Epithelial cell of proximal tubule (primary cell): ENCODE measurements at regions not wholly inside any gene's neighbourhood (a gene's known extent, or its start where the extent isn't known, plus 50 kb on each side); places are given as distances from the start of the nearest gene placed in this dataset.

Source experiments
- DNase-seq: peaks from one replicate; pipeline ENCODE4 v3.0.0-alpha.2; 2011; ENCODE audit warnings: low read depth
- H3K4me3 ChIP-seq: 2 replicates; pipeline ENCODE4 v1.5.1; 2011; ENCODE audit warnings: low read depth, mild to moderate bottlenecking, low read length
- TF ChIP-seq, protein P1 (sequence below): conservative IDR thresholded peaks from 2 replicates; pipeline ENCODE4 v1.5.1; 2012; ENCODE audit warnings: low read depth, mild to moderate bottlenecking, low read length

DNA sequence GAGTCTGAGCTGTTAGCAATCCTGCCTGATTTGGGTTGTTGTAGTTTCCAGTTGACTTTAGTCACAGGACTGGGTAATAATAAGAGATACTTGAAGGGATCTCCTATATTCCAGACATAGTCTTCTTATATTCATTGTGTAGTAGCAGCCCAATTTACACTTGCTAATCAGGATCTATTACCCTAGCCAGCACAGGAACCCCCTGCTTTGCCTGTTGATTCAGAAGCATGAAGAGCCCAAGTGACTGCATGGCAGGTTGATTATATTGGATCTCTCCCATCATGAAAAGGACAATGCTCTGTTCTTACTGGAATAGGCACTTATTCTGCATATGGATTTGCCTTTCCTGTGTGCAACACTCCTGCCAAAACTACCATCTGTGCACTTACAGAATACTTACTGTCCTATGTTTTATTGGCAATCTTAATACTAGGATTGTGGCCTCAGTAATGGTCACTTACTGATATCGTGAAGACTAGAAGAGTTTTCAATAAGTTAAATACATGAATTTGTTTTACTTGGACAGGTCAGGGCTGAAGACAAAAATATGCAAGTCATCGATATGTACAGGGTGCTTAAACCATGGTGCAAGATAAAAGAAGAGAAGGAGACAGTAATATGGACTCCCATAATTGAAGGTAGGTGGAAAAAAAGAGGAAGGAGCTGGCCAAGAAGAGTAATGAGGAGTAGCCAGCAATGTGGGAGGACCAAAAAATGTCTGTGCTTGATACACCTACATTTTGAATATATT is 304.1 kb downstream of the MCTP2 start:
- no peak overlapping the region for H3K4me3 ChIP-seq
- no peak for DNase-seq
- TF ChIP-seq, protein P1, sequence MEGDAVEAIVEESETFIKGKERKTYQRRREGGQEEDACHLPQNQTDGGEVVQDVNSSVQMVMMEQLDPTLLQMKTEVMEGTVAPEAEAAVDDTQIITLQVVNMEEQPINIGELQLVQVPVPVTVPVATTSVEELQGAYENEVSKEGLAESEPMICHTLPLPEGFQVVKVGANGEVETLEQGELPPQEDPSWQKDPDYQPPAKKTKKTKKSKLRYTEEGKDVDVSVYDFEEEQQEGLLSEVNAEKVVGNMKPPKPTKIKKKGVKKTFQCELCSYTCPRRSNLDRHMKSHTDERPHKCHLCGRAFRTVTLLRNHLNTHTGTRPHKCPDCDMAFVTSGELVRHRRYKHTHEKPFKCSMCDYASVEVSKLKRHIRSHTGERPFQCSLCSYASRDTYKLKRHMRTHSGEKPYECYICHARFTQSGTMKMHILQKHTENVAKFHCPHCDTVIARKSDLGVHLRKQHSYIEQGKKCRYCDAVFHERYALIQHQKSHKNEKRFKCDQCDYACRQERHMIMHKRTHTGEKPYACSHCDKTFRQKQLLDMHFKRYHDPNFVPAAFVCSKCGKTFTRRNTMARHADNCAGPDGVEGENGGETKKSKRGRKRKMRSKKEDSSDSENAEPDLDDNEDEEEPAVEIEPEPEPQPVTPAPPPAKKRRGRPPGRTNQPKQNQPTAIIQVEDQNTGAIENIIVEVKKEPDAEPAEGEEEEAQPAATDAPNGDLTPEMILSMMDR: no peak

DNA sequence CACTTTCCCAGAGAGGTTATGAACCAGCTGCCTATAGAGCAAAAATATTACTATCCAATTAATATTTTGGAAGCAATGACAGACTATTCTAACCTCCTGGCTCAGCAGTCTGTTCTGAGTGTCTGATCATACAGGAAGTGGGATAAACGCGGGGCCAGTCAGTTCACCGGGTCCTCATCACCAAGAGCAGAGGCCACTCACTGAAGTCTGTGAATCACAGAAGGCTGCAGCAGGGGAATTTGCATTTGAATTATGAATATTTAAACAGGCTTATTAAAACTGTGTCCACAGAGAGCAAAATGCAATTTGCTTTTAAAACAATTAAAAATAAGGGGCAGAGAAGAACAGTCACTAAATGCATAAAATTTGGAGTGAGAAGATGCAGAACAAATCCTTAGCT is 305.2 kb downstream of the MCTP2 start:
- TF ChIP-seq, protein P1: no peak
- DNase-seq: no peak
- H3K4me3 ChIP-seq: no peak overlapping the region

DNA sequence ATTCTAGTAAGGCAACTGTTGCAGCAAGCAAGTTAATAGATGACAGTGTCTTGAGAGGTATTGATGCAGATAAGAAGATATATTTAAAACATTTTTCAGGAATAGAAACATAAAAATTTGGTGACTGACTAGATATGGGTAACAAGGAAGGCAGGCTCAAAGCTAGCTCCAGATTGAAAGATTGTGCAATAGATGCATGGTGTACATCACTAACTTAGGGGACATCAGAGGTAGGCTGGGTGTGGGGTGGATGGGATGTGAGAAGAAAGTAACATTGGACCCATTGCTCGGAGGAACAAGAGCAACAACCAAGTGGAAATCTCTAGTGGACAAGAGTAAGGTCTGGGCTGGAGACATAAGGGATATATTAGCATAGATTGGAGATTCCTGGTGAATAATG is 306.9 kb downstream of the MCTP2 start:
- H3K4me3 ChIP-seq: no peak overlapping the region
- no peak for DNase-seq
- TF ChIP-seq, protein P1: no peak

DNA sequence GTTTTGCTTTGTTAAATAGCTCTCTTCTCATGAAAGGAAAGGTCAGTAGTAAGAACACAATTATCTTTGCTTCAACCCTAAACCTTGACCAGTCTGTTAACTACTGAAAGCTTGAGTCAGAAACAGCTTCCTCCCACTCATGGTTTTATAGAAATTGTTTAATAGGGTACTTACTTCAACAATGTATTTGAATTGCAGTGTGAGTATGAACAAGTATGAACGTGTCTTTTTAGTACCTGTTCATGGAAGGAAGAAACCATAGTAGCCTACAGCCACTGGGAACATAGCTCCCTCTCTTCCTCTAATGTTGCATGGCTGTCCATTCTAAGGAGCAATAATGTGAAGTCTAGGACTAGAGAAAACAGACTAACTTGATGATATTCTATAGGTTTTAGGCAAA is 311.0 kb downstream of the MCTP2 start:
- H3K4me3 ChIP-seq: no peak overlapping the region
- DNase-seq: no peak
- TF ChIP-seq, protein P1: no peak

DNA sequence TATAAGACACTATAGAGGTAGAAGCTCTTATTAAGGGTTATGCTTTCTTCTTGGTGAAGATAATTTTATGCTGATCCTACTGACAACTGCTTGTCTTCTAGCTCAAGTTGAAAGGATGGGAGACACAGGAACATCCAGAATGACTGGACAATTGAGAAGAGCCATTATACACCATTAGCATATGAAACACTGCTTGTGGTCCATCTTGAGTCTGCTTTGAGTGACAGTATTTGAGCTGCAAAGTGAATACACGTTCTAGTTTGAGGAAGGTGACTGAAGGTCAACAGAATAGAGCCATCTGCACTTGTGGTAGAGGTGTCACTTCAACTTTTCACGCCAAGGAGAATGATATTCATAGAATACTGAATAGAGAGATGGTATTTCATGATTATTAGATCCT is 315.4 kb downstream of the MCTP2 start:
- TF ChIP-seq, protein P1: no peak
- DNase-seq: no peak
- no peak overlapping the region for H3K4me3 ChIP-seq

DNA sequence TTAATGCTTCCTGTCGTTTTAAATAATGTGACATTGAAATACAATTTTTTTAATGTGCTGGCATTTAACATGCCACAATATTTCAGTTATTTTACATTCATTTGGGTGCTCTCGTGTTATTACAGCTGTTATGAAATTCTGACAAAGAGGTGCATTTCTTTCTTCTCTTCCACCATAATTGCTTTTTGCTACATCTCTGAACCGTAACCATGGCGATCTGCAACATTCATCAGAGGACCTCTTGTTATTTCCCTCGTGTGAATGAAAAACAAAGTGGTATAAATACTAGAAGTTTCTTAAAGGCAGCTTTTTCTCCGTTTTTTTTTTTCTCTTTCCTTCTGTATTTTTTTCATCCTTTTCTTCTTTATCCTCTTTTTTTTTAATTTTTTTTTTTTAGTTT is 316.4 kb downstream of the MCTP2 start:
- TF ChIP-seq, protein P1: no peak
- H3K4me3 ChIP-seq: no peak overlapping the region
- DNase-seq: no peak
